CD4-positive, alpha-beta T cell treated with Interleukin-6 at 100 ng/mL for 8 hours (primary cell): ENCODE measurements at regions not wholly inside any gene's neighbourhood (a gene's known extent, or its start where the extent isn't known, plus 50 kb on each side); places are given as distances from the start of the nearest gene placed in this dataset.
"Not testable (repeated sequence)": the region's sequence is repeated elsewhere in the genome, so short reads cannot be mapped to it uniquely, and the experiment has no call there.

Experiments
- DNase-seq: peaks from one replicate; pipeline ENCODE4 v3.0.0-alpha.2; 2020; ENCODE audit warnings: mixed read lengths, low spot score

GRCh38 chr11:98390391-98390790, 630.4 kb upstream of the CNTN5 start:
- no peak for DNase-seq

DNA sequence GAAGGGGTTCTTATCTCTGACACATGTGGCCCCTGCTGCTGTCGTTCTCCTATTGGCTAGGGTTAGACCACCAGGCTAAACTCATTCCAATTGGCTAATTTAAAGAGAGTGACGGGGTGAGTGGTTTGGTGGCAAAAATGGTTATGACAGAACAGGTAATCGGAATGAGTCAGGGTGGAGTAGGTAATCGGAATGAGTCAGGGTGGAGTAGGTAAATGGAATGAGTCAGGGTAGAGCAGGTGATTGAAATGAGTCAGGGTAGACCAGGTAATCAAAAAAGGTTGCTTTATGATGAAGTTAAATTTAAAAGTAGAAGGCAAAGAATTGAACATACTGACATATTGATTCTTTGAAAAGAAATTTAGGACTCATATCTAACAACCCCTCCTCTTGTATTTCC, 626.2 kb upstream of the CNTN5 start:
- not testable (repeated sequence) for DNase-seq

DNA sequence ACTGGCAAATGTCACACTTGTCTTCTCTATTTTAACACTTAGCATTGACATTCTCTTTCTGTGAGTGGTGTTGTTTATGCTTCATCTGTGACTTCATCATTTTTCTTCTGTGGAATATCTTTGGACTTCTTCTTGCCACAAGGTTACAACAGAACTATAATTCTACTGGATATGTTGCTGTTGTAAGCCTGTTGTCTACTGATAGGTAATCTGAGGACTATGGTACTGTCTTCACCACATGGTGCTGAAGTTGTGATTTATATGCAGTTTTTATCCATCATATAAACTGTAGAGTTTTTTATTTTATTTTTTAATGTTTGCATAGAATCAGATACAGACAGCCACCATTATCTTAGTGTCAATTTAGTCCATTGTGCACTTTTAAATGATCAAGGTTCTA, 622.2 kb upstream of the CNTN5 start:
- DNase-seq, result no peak

- DNase-seq, result no peak
These were observed 611.7 kb upstream of the CNTN5 start for GRCh38 chr11:98409069-98409468.

DNA sequence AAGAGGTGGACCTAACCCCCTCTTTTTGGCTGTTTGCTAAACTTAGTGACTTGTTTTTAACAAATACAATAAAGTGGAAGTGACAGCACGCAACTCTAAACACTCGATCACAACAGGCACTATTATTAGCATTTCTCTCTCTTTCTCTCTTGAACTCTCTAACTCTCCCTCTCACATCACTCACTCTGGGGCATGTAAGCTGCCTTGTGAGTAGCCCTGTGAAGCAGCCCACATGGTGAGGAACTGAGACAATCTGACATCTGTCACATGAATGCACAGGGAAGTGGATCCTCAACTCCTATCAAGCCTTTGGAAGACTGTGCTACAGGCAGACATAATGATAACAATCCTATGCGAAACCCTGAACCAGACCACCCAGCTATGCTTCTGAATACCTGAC, 609.0 kb upstream of the CNTN5 start:
- no peak for DNase-seq

DNA sequence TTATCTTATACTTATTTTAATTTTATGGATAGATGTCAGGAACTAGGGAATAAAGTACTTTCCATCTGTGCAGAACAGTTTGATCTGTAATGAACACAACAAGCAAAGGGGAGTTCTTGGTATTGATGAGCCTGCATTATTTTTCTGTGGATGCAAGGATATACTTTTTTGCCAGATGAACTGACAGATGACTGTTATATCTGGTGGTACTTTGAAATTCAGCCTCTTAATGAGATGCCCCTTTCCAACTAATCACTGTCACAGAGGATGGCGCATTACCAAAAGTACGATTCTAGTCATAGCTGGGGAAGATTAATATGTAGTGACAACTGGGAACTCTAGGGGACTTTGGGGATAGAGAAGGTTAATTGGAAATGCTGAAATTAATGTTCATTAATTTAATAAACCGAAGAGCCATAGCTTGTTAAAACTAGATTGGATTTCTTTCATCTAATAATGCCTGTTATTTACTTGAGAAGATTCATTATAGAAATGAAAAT, 603.4 kb upstream of the CNTN5 start:
- DNase-seq, result no peak

- DNase-seq, result no peak
These were observed 596.8 kb upstream of the CNTN5 start for GRCh38 chr11:98423933-98424332.

GRCh38 chr11:98424773-98425172, 596.0 kb upstream of the CNTN5 start:
- DNase-seq, result not testable (repeated sequence)

GRCh38 chr11:98431463-98432359, 589.0 kb upstream of the CNTN5 start:
- no peak for DNase-seq

DNA sequence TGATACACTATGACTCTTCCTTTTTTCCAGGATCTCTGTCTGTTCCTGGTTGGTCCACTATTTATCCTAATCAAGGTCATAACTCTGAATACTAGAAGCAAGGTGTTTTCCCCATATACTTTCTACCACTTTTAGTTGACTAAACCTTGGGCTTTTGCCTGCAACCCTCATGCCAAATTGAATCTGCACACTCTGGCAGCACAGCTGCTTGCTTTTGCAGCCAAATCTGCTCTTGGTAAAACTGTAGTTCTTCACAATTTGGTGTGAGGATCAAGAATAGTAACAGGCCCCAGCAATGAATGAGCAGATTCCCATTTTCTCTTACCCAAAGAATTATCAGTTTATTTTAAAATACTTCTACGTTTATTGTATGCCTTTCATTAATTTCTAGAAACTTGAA, 586.5 kb upstream of the CNTN5 start:
- no peak for DNase-seq

- no peak for DNase-seq
These were observed 567.4 kb upstream of the CNTN5 start for GRCh38 chr11:98453378-98453777.

DNA sequence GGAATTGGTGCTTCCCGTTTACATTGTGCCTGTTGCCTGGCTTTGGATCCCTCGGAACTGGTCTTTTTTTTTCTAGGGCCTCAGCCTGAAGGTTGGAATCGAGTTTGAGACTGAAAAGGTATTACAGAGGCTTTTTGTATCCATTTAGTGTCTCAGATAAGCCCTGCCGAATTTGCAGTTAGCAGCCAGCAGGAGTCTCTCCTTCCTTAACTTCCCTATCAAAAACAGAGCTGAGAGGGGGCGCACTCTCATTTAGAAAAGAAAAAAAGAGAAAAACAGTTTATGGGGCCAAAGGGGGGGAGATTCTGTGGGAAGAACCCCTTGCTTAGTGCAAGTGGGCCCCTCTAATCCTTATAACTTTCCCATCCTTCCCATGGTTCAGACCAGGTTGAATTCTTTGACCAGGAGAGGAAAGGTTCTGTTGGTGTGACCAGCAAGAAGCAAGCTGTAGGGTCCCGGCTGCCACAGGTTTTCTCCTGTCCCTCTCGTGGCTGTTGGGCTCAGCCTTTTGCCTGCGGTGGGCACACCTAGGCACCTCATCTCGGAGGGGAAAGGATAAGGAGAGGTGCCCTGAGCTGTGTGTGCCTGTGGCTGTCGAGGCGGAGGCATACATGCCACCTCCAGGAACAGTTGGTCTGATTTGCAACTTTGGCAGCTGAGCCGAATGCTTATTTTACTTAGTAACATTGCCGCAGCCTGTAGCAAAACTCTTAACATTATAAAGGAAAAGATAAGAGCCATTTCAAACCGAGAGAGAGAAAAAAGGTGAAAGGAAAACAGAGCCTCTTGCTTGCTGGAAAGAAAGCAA, 565.0 kb upstream of the CNTN5 start:
- DNase-seq, result no peak

- DNase-seq, result no peak
These were observed 564.5 kb upstream of the CNTN5 start for GRCh38 chr11:98456308-98456680.

- no peak for DNase-seq
These were observed 525.7 kb upstream of the CNTN5 start for GRCh38 chr11:98495016-98495415.

- no peak for DNase-seq
These were observed 525.1 kb upstream of the CNTN5 start for GRCh38 chr11:98495601-98496000.

DNA sequence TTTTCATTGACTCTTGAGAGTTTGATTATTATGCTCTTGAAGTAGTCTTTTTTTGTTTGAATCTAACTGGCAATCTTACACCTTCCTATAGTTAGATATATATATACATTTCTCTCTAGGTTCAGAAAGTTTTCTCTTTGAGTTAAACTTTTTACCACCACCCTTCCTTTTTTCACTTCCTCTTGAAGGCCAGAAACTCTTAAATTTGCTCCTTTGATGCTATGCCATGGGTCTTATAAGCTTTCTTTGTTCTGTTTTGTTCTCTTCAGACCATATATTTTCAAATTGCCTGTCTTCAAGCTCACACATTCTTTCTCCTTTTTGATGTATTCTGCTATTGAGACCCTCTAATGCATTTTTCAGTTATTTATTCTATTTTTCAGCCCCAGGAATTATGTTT, 513.5 kb upstream of the CNTN5 start:
- no peak for DNase-seq

DNA sequence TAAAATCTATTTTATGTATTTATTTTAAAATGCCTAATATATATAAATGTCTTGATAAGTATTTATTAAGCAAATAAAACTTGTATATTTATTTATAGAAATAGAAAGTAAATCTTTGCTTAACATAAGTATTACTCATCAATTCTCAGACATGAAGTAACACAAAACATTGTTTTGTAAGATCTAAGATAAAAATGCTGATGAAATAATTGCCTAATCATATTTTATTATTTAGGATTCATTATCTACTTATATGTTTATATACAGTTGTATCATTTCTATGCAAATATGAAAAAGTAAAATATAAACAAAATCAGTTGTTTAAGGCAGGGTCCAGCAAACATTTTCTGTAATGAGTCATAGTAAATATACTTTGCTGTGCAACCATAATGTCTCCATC, 507.8 kb upstream of the CNTN5 start:
- no peak for DNase-seq

DNA sequence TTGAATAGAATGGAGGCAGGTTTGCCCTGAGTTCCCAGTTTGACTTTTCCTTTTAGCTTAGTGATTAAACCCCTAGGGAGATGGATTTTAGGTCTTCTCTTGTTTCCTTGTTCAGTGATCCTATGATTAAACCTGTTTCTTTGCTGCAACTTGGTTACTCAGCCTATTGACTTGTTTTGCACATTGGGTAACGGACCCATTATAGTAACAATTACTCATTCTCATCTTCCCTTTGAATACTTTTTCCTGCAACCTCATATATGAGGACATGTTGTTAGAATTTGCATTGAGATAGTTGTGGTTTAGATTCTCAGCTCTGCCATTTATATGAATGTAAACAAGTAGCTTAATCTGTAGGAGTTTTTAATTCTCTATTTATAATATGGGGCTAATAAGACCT, 489.2 kb upstream of the CNTN5 start:
- no peak for DNase-seq

DNA sequence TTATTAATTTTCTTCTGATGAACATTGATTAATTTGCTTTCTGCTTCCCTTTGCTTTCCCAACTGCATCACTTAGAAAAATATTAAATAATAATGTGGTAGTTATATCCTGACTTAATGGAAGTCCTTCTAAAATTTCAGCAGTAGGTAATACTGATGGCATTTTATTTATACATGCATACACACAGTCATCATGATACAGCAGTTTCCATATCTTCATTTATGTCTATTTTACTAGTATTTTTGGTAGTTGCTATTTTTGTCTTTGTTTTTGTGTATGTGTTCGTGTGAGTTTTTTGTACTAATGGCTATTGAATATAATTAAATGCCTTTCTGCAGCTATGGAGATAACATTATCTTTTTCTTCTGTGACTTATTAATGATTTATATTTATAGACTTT, 484.7 kb upstream of the CNTN5 start:
- no peak for DNase-seq

DNA sequence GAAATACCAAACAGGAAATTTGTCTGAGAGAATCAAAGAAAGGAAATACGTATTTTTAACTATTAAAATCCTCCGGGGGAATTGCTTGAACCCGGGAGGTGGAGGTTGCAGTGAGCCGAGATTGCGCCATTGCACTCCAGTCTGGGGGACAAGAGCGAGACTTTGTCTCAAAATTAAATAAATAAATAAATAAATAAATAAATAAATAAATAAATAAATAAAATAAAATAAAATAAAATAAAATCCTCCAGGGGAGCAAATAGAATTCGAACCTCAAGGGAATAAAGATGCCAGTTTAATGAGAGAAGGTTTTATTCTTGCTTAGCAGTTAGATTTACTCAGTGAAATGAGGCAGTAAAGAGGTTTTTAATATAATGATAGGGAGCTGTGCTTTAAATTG, 482.4 kb upstream of the CNTN5 start:
- DNase-seq, result not testable (repeated sequence)

DNA sequence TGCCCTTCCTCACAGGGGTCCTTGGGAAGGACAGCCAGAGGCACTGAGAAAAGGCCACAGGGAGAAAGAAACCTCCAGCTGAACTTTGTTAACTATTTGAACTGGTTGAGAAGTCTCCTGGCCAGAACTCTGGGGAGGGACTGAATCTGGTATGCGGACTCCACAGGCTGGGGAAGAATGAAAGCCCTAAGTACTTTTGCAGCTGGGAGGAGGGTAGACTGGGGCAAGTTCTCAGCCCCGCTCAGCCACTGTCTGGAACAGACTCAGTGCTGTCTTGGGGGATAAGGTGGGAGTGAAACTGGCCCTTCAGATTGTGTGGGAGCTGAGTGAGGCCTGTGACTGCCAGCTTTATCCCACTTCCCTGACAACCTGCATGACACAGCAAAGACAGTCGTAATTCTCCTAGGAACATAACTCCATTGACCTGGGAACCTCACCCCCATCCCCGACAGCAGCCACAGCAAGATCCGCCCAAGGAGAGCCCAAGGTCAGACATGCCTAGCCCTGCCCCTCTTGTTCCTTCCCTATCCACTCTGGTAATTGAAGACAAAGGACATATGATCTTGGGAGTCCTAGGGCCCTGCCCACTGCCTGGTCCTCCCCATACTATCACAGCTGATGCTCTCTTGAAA, 475.1 kb upstream of the CNTN5 start:
- DNase-seq, result no peak

DNA sequence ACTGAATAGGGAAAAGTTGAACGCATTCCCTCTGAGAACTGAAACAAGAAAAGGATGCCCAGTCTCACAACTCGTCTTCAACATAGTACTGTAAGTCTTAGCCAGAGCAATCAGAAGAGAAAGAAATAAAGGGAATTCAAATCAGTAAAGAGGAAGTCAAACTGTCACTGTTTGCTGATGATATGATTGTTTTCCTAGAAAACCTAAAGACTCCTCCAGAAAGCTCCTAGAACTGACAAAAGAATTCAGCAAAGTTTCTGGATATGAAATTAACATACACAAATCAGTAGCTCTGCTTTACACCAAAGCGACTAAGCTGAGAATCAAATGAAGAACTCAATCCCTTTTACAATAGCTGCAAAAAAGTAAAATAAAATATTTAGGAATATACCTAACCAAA, 471.2 kb upstream of the CNTN5 start:
- DNase-seq, result no peak

DNA sequence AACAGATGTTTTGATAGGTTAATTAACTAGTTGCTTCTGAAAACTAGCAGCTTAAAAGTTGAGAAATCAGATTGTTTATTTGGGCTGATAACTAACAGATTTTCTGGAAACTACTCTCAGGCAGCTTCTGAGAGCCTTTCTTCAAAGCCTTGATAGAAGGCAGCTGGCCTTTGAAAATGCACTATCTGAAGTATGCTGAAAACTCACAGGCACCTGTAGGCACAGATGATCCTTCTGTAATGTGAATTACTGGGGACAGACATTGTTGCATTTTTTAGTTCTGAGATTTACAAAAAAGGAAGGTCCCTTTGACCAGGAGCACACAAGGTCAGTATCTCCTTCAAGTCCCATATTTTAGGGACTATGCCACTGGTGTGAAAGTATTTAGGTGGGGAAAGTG, 460.8 kb upstream of the CNTN5 start:
- no peak for DNase-seq
